ENCODE measurements at regions not wholly inside any gene's neighbourhood (a gene's known extent, or its start where the extent isn't known, plus 50 kb on each side); places are given as distances from the start of the nearest gene placed in this dataset.

DNA sequence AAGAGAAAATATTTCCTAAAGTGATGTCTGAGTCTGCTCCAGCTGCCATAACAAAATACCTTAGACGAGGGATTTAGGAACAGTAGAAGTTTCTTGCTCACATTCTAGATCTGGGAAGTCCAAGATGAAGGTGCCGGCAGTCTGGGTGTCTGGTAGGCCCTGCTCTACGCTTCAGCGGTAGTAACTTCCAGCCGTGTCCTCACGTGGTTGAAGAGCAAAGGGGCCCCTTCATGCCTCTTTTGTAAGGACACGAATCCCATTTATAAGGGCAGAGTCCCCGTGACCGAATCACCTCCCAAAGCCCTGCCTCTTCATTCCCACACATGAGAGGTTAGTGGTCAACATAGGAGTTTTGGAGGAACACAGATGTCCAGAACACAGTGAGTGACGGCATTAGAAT is 52.2 kb upstream of the INPP5A start:
- Histone ChIP-seq H3K27me3 (no peaks in the 10 kb centered on the region), H3K27ac (no peak overlapping the region), H3K4me3 (no peak overlapping the region), H3K9me3 (no peaks in the 10 kb centered on the region), H3K36me3 (no peaks in the 10 kb centered on the region), H3K4me1 (peaks cover 0 to 8% (median 3%) of the 10 kb centered on the region in 4 donors)
- intact Hi-C loops (cut with DNase I; ENCODE audit: low total_unique reads) = no loop called here
- no peak for TF ChIP-seq CTCF (IDR thresholded peaks at IDR 0.05)
- no peak for TF ChIP-seq POLR2AphosphoS5 (IDR thresholded peaks at IDR 0.05)
- TF ChIP-seq POLR2A (IDR thresholded peaks at IDR 0.05) = no peak
- TF ChIP-seq EP300 (IDR thresholded peaks at IDR 0.05; ENCODE audit: low read depth) = no peak
- 78 to 86% methylated on average over 3 to 10 of the region's 10 CpGs for WGBS, 2 donors (ENCODE audit: low coverage in 1 of 2)
- in situ Hi-C loops (cut with MboI; ENCODE audit: low pct_ligation_motif_present in 1 of 4, low pct_unique_long_range_greater_than_20kb in 1 of 4, low sequenced_read_pairs in 3 of 4) = no loop called here
- no peak for DNase-seq

DNA sequence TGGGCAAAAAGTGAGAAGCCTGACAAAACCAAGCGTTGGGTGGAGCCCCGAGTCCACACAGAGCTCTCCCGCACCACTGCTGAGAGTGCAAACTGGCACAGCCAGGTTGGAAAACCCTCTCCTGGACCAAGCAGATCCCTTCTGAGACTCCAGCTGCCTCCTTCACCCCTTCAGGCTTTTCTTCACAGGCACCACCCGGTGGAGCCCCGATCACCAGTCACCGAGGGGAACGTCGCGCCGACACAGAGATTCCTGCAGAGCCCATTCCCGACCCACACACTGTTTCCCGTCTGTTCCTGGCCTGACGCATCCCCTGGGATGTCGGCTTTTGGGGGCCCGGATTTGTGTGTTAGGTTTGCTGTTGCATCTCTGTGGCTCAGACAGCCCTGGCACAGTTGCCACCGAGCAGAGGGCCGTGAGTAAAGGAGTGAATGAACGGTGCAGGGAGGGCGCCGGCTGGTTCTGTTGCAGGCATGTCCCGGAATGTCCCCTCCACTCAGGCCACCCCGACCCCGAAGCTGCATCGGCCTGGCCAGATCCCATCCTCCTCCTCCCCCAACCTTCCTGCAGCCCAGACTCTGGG is 51.0 kb upstream of the INPP5A start:
- H3K27me3 ChIP-seq = no peaks in the 10 kb centered on the region
- H3K4me1 ChIP-seq = peaks cover 0 to 4% (median under 1%) of the 10 kb centered on the region in 4 donors
- no peak for DNase-seq
- no peaks in the 10 kb centered on the region for H3K36me3 ChIP-seq
- 70 to 93% methylated on average over 3 to 24 of the region's 24 CpGs for WGBS, 2 donors (ENCODE audit: low coverage in 1 of 2)
- intact Hi-C loops (cut with DNase I; ENCODE audit: low total_unique reads) = no loop called here
- no peak overlapping the region for H3K4me3 ChIP-seq
- no peaks in the 10 kb centered on the region for H3K9me3 ChIP-seq
- TF ChIP-seq POLR2AphosphoS5 (IDR thresholded peaks at IDR 0.05) = no peak
- no peak for TF ChIP-seq EP300 (IDR thresholded peaks at IDR 0.05; ENCODE audit: low read depth)
- TF ChIP-seq POLR2A (IDR thresholded peaks at IDR 0.05) = no peak
- no peak for TF ChIP-seq CTCF (IDR thresholded peaks at IDR 0.05)
- no peak overlapping the region for H3K27ac ChIP-seq
- in situ Hi-C loops (cut with MboI; ENCODE audit: low pct_ligation_motif_present in 1 of 4, low pct_unique_long_range_greater_than_20kb in 1 of 4, low sequenced_read_pairs in 3 of 4) = no loop called here

DNA sequence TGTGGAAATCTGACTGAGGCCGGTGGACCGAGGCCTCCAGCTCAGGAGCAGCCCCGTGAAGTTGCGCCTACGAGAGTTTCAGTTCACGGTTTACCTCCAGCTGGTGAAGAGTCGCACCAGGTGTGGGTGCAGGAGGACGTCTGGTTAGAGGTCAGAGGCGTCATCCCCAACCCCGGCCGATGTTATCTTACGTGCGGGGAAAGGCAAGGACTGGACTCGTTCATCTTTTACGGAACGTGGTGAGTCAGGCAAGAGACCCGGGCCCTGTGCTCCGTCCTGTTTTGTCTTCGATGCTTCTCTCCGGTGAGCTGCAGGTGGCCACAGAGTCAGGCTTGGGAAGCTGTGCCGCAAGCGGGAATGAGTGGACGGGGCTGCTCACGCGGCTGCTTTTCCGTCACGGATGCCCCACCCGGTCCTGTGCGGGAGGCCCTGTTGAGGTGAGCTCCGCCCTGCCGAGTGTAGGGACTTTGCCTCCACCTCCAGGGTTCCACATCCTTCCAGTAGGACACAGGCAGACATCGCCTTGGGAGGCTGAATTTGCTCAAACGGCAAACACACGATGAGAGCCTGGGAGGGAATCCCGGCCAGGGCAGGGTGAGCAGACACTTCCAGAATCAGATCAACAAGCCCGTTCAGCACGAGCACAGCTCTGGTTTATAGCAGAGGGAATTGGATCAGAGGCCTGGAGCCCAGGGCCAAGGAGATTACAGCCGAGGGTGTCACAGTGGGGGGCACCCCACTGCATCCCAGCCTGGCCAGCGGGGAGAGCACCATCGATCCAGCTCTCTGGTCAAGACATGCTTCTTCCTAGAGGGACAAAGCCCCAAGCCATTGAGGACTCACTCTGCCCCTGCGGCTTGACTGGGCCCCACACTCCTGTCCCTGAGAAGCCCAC is 50.1 kb upstream of the INPP5A start:
- no peaks in the 10 kb centered on the region for H3K4me1 ChIP-seq
- 80 to 83% methylated on average over 3 to 37 of the region's 41 CpGs for WGBS, 2 donors (ENCODE audit: low coverage in 1 of 2)
- intact Hi-C loops (cut with DNase I; ENCODE audit: low total_unique reads) (no loop called here), in situ Hi-C loops (cut with MboI; ENCODE audit: low pct_ligation_motif_present in 1 of 4, low pct_unique_long_range_greater_than_20kb in 1 of 4, low sequenced_read_pairs in 3 of 4) (no loop called here)
- no peak overlapping the region for H3K4me3 ChIP-seq
- H3K27ac ChIP-seq = no peak overlapping the region
- no peaks in the 10 kb centered on the region for H3K9me3 ChIP-seq
- no peaks in the 10 kb centered on the region for H3K27me3 ChIP-seq
- H3K36me3 ChIP-seq = no peaks in the 10 kb centered on the region
- TF ChIP-seq EP300 (IDR thresholded peaks at IDR 0.05; ENCODE audit: low read depth) = no peak
- TF ChIP-seq CTCF (IDR thresholded peaks at IDR 0.05) = no peak
- no peak for TF ChIP-seq POLR2A (IDR thresholded peaks at IDR 0.05)
- no peak for DNase-seq

Data from transverse colon (tissue), 4 donors.